ENCODE measurements at regions not wholly inside any gene's neighbourhood (a gene's known extent, or its start where the extent isn't known, plus 50 kb on each side); places are given as distances from the start of the nearest gene placed in this dataset.

DNA sequence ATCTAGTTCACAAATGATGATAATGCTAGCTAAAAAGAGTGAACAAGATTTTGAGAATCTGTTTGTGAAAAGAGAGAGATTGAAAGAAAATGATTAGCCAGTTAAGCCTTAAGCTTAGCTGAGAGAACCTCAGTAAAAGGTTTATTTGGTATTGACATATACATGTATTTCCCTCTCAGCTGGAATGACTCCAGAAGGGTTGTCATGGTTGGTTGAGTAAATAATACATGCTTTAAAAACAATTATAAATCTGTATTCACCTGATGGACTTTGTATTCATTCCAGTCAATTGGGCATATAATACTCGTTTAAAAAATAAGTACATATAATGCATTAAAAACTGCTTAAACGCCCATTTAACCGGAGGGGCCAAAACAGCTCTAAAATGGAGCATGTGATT is 181.4 kb downstream of the GRB14 start:
- Histone ChIP-seq H3K27me3 (ENCODE audit: insufficient read depth, poor library complexity, severe bottlenecking) (no peaks in the 10 kb centered on the region), H3K4me3 (ENCODE audit: severe bottlenecking) (no peak overlapping the region), H3K27ac (ENCODE audit: poor library complexity, severe bottlenecking) (no peak overlapping the region), H3K9me3 (ENCODE audit: severe bottlenecking) (no peaks in the 10 kb centered on the region), H3K4me1 (ENCODE audit: insufficient read depth, poor library complexity, severe bottlenecking) (peaks cover 4% of the 10 kb centered on the region), H3K36me3 (ENCODE audit: low read depth) (no peaks in the 10 kb centered on the region)
- ATAC-seq (ENCODE audit: low read depth): no peak
- TF ChIP-seq, protein P1, sequence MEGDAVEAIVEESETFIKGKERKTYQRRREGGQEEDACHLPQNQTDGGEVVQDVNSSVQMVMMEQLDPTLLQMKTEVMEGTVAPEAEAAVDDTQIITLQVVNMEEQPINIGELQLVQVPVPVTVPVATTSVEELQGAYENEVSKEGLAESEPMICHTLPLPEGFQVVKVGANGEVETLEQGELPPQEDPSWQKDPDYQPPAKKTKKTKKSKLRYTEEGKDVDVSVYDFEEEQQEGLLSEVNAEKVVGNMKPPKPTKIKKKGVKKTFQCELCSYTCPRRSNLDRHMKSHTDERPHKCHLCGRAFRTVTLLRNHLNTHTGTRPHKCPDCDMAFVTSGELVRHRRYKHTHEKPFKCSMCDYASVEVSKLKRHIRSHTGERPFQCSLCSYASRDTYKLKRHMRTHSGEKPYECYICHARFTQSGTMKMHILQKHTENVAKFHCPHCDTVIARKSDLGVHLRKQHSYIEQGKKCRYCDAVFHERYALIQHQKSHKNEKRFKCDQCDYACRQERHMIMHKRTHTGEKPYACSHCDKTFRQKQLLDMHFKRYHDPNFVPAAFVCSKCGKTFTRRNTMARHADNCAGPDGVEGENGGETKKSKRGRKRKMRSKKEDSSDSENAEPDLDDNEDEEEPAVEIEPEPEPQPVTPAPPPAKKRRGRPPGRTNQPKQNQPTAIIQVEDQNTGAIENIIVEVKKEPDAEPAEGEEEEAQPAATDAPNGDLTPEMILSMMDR (IDR thresholded peaks at IDR 0.05; ENCODE audit: poor library complexity, severe bottlenecking): no peak
- DNase-seq (ENCODE audit: low spot score): no peak

DNA sequence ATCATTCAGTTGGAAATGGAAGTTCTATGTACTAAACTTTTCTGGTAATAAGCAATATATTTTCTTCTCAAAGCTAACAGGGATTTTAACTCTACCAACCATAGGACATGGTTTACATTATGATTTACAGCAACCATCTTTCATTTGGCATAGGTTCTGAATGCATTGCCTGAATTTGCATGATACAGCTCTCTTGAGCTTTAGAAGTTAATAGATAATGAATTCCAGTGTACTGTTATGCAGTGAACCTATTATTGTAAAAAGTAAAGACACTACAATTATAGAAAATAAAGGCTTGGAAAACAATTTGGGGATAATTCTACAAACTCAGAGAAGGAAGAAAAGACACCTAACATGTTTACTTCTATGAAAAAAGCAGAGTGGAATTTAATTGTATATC is 182.0 kb downstream of the GRB14 start:
- no peak for ATAC-seq (ENCODE audit: low read depth)
- H3K27ac ChIP-seq (ENCODE audit: poor library complexity, severe bottlenecking): no peak overlapping the region

DNA sequence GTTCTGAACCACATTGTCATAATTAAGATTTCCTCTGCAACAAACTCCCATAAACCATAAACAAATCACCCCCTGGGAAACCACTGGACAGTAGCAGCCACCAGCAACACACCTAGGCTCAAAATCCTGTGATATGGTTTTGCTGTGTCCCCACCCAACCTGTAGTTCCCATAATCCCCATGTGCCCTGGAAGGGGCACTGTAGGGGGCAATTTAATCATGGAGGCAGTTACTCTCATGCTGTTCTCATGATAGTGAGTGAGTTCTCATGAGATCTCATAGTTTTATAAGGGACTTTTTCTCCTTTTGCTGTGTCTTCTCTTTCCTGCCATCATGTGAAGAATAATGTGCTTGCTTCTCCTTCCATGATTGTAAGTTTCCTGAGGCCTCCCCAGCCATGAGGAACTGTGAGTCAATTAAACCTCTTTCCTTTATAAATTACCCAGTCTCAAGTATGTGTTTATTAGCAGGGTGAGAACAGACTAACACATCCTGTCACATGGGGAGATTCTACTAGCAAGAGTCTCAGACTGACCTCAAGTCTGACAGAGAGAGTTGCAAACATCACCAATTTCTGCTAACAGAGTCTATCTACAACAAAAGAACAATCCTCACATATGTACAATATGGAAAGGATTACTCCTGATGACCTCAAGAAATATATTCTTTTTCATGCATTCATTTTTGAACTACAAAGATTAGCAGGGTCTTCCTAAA is 182.6 kb downstream of the GRB14 start:
- DNase-seq (ENCODE audit: low spot score): no peak
- H3K27ac ChIP-seq (ENCODE audit: poor library complexity, severe bottlenecking): no peak overlapping the region
- no peak overlapping the region for H3K4me3 ChIP-seq (ENCODE audit: severe bottlenecking)
- no peaks in the 10 kb centered on the region for H3K4me1 ChIP-seq (ENCODE audit: insufficient read depth, poor library complexity, severe bottlenecking)
- no peaks in the 10 kb centered on the region for H3K36me3 ChIP-seq (ENCODE audit: low read depth)
- TF ChIP-seq, protein P1 (IDR thresholded peaks at IDR 0.05; ENCODE audit: poor library complexity, severe bottlenecking): no peak
- H3K9me3 ChIP-seq (ENCODE audit: severe bottlenecking): no peaks in the 10 kb centered on the region
- no peaks in the 10 kb centered on the region for H3K27me3 ChIP-seq (ENCODE audit: insufficient read depth, poor library complexity, severe bottlenecking)
- 0 out of 3 replicates have a peak, but pooled peaks have one; percentile 17 for ATAC-seq (ENCODE audit: low read depth)

More for the DNA sequence above, 182.0 kb downstream of the GRB14 start:
- TF ChIP-seq, protein P1 (IDR thresholded peaks at IDR 0.05; ENCODE audit: poor library complexity, severe bottlenecking): no peak
- Histone ChIP-seq H3K27me3 (ENCODE audit: insufficient read depth, poor library complexity, severe bottlenecking) (no peaks in the 10 kb centered on the region), H3K4me1 (ENCODE audit: insufficient read depth, poor library complexity, severe bottlenecking) (peaks cover 4% of the 10 kb centered on the region), H3K36me3 (ENCODE audit: low read depth) (no peaks in the 10 kb centered on the region), H3K4me3 (ENCODE audit: severe bottlenecking) (no peak overlapping the region), H3K9me3 (ENCODE audit: severe bottlenecking) (no peaks in the 10 kb centered on the region)
- DNase-seq (ENCODE audit: low spot score): no peak

DNA sequence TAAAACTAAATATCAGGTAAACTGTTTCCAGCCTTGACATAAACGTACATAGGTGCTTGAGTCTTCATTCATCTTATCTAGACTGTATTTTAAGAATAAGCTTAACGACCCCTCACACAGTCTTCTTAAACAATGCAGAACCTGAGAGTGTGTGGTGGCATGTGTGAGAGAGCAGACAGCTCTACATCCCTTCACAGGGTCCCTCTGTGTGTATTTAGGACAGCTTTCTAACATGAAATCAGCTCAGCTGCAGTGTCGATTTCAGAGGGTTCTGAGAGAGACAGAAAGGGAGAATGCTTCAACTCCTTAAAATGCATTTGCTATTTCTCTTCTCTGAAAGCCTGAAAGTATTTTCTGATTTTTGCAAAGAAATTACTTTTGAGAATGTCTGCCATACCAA is 185.2 kb downstream of the GRB14 start:
- H3K27ac ChIP-seq (ENCODE audit: poor library complexity, severe bottlenecking): no peak overlapping the region
- no peak for DNase-seq (ENCODE audit: low spot score)
- no peaks in the 10 kb centered on the region for H3K9me3 ChIP-seq (ENCODE audit: severe bottlenecking)
- ATAC-seq (ENCODE audit: low read depth): no peak
- H3K27me3 ChIP-seq (ENCODE audit: insufficient read depth, poor library complexity, severe bottlenecking): no peaks in the 10 kb centered on the region
- no peaks in the 10 kb centered on the region for H3K36me3 ChIP-seq (ENCODE audit: low read depth)
- H3K4me1 ChIP-seq (ENCODE audit: insufficient read depth, poor library complexity, severe bottlenecking): no peaks in the 10 kb centered on the region
- TF ChIP-seq, protein P1 (IDR thresholded peaks at IDR 0.05; ENCODE audit: poor library complexity, severe bottlenecking): no peak
- H3K4me3 ChIP-seq (ENCODE audit: severe bottlenecking): no peak overlapping the region

DNA sequence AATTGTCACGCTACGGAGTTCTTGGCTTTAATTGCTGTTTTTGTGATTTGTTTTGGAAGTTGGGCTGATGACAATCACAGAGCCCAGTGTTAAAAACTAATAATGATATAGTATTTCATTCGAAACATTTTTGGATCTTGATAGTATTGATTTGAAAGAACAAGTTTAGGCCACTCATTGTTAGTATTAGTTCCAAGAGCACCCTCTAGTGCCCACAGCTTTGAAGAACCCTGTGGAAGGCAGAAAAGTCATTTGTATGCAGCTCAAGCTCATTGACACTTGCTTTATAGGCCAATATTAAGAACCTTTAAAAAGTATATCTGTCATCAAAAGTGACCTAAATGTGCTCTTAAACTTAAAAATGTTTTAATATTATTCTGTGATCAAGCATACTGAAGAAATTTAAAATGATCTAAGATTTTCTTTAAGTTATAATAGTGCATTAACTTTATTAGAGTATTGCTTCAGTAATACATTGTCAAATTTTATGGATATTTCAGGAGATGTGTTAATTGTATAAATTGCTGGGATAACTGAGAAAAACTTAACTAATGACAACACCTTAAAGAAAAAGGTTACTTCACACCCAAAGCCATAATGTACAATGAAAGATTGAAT is 191.0 kb downstream of the GRB14 start:
- Histone ChIP-seq H3K4me3 (ENCODE audit: severe bottlenecking) (no peak overlapping the region), H3K27ac (ENCODE audit: poor library complexity, severe bottlenecking) (no peak overlapping the region), H3K36me3 (ENCODE audit: low read depth) (no peaks in the 10 kb centered on the region), H3K27me3 (ENCODE audit: insufficient read depth, poor library complexity, severe bottlenecking) (no peaks in the 10 kb centered on the region), H3K4me1 (ENCODE audit: insufficient read depth, poor library complexity, severe bottlenecking) (no peaks in the 10 kb centered on the region), H3K9me3 (ENCODE audit: severe bottlenecking) (no peaks in the 10 kb centered on the region)
- ATAC-seq (ENCODE audit: low read depth) (peak; percentile 61; the same call in 2 of the 3 replicates), DNase-seq (ENCODE audit: low spot score) (no peak)
- TF ChIP-seq, protein P1 (IDR thresholded peaks at IDR 0.05; ENCODE audit: poor library complexity, severe bottlenecking): peak; percentile 86
